Ovary (tissue), 3 donors: ENCODE measurements at regions not wholly inside any gene's neighbourhood (a gene's known extent, or its start where the extent isn't known, plus 50 kb on each side); places are given as distances from the start of the nearest gene placed in this dataset.

ENCODE experiments used
- CTCF ChIP-seq, 3 donors: fragments of 450-650 bp in 2 of 3; fragments of 200-600 bp in 1 of 3; IDR thresholded peaks; one replicate each; pipeline versions ENCODE4 v1.5.1 to v1.8.0; 2016 to 2022; ENCODE audit warnings: antibody characterized with exemption in 3 of 3, mild to moderate bottlenecking in 1 of 3
- EP300 ChIP-seq: sonication (generic); formaldehyde crosslinking; IDR thresholded peaks from one replicate; pipeline ENCODE4 v1.6.1; 2017; ENCODE audit warnings: antibody characterized with exemption
- POLR2A ChIP-seq: fragments of 450-650 bp; IDR thresholded peaks from one replicate; pipeline ENCODE4 v1.6.1; 2017; ENCODE audit warnings: antibody characterized with exemption, mild to moderate bottlenecking, moderate library complexity
- donor health status: DM: no; HTN: no; CAD: no.

DNA sequence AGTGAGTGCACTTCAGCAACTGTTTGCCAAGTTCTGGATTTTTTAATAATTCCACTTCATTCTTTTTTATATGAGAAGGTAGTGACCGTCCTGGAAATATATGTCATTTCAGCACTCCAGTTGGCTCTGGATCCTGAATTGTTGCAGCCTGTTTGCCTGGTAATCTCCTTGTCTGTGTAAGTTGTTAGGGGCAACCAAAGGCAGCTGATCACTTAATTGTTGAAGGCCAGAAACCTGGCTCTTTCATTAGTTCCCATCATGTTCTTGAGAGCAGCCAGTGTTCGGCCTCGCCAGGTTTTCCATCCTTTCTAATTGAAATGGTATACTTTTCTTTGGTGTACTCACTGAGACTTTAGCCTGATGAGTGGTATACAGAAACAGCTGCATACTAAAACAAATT is 168.6 kb downstream of the SOX2 start:
- no peak for TF ChIP-seq CTCF (IDR thresholded peaks at IDR 0.05)
- no peak for TF ChIP-seq POLR2A
- no peak for TF ChIP-seq EP300
